Fibroblast of skin of right biceps (primary cell): ENCODE measurements at regions not wholly inside any gene's neighbourhood (a gene's known extent, or its start where the extent isn't known, plus 50 kb on each side); places are given as distances from the start of the nearest gene placed in this dataset.
"Not testable (repeated sequence)": the region's sequence is repeated elsewhere in the genome, so short reads cannot be mapped to it uniquely, and the experiment has no call there.

Source experiments
- DNase-seq: peaks from one replicate; pipeline ENCODE4 v3.0.0-alpha.2; 2013

DNA sequence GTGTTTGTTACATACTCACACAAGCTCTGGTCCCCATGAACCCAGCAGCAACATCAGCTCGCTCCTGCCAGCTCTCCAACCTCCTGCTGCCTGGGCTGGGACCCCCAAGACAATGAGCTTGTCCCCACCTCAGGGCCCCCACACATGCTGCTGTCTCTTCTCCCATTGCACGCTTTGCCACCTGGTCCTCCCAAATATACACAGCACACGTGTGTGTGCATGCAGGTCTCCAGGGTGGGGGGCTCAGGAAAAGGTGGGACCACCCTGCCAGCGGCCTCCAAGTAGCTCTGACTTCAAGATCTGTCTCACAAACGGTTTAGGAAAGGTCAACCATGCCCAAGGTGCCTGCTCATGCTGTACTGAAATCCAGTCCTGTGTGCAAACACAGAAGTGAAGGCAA lies 68.1 kb upstream of the CCND1 start:
- no peak for DNase-seq

DNA sequence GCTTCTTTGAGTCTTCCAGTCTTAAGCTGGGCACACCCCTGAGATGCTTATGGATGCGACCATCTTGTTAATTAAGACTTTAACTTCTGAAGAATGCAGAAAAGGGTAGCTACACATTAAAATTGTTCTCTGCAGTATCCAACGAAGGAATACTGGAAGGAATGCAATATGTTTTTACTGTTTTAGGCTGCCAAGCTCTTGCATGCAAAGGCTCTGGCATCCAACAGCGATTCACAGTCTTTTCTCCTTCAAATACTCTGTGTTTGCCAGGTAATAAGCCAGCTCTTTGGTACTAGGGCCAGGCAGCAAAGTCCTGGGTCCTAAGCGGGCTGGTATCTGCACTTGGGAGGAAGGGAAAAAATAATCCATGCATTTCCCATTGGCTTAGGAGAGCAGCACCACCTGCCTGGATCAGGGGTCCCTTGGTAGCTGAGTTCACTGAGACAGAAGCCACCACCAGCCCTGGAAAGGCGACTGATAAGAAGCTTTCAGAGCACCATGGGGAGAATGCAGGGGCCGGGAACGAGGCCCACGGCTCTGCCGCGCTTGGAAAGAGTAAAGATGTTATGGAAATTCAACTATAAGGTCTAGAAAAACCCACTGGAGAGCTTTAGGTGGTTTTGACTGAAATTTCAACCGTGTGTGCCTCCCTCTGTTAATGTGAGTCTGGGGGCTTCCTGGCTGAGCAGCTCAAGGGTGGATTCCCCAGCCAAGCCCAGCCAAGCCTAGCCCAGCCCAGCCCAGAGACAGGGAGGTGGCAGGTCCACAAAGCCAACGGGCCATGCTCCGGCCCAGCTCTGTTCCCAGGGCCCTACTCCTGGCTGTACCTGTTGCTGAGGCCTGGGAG lies 67.0 kb upstream of the CCND1 start:
- DNase-seq = no peak

DNA sequence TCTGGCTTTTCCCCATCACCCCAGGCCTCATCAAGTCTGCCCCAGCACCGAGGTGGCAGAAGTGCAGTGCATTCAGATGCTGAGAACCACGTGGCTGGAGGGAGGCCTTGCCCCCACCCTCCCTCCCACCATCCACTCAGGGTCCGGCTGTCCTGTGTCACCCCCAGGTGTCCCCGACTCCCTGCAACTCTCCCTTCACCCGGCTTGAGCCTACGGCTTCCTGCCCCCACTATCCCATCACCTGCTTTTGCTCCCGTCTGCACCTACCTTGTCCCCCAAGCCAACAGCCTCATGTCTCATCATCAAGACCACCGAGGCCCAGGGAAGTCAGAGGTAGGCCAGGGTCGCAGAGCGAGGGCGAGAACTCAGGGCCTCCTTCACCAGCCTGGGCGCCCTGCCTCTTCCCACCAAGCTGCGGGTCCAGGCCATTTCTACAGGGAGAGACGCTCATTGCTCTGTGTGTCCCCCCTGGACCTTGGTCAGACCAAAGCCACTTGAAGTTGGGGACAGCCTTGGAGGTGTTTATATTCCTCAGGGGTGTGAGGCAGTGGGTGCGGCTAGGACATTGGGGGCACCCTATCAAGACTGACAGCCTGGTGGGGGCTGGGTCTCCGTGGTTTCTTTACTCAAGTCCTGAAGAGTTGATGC lies 66.2 kb upstream of the CCND1 start:
- DNase-seq = no peak

DNA sequence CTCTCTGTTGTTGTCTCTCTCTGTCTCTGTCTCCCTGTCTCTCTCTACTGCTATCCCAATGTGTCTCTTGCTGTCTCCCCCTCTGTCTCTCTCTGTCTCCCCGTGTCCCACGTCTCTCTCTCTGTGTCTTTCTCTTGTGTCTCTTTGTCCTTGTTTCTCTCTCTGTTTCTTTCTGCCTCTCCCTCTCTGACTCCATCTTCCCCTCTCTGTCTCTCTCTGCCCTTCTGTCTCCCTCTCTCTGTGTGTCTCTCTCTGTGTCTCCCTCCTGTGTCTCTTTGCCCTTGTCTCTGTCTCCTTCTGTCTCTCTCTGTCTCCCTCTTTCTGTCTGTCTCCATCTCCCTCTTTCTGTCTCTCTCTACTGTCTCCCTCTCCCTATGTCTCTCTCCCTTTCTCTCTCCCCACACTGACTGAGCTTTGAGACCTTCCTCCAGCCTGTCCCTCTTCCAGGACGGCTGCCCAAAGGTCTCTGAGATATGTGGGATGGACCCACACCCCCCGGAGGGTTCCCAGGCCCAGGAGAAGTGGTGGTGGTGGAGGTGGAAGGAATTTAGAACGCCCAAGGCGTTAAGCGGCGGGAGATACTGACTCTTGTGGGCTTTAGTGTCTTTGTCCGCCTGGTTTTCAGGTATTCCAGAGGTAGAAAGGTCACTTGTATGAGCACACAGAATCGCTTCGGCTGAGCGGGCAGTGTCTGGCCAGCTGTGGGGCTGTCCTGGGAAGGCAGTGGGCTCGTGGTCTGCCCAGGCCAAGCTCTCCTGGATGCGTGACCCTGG lies 65.5 kb upstream of the CCND1 start:
- DNase-seq = no peak

DNA sequence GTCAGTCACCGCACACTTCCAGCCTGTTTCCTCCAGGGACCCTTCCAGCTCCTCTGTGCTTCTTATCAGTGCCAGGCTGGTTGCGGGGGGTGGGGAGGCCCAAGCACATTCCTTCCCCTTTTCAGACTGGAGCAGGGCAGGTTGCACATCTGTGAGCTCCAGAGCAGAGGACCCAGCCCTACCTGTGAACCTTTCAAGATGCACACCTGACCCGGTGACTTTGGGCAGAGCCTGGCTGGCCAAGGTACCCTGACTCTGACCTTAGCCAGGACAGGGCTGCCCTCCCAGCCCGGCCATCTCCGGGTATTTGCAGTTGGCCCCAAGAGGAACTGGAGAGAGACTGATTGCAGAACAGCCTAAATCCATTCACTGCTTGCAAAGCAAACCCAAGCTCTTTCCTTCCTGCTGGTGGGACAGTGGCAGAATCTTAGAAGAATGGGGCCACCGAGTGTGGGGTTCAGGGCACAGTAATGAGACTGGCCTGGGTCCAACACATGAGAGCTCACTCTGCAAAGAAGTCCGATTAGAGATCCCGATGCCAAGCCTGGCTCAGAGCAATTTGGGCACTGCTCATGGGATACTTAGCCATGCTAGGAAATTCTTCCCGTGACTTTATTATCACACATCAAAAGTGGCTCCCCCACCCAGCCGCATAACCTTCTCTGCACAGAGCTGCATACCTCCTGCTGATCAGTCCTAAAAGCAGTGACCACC lies 64.7 kb upstream of the CCND1 start:
- DNase-seq = no peak

DNA sequence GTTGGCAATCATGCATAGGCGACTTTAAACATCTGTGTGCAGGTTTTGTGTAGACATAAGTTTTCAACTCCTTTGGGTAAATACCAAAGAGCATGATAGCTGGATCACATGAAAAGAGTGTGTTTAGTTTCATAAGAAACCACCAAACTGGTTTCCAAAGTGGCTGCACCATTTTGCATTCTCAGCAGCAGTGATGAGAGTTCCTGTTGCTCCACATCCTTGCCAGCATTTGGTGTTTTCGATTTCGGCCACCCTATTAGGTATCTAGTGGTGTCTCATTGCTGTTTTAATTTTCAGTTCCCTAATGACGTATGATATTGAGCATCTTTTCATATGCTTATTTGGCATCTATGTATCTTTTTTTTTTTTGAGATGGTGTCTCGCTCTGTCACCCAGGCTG lies 62.8 kb upstream of the CCND1 start:
- DNase-seq = no peak

DNA sequence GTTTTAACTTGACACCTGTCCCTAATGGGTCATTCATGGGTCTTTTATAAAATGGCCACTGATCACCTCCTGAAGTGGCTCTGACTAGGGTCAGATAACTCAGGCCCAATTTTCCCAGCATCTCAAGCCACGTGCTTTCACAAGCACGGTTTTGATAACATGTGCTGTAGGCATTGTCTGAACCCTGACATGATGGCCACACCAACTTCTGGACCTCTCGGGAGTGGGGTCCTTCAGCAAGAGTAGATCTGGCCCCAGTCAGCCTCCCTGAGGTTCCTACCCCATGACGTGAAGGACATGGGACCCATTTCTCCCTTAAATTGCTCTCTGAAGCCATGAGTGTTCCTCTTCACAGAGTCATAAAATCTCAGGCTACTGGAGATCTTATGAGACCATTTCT lies 60.4 kb upstream of the CCND1 start:
- DNase-seq = no peak

DNA sequence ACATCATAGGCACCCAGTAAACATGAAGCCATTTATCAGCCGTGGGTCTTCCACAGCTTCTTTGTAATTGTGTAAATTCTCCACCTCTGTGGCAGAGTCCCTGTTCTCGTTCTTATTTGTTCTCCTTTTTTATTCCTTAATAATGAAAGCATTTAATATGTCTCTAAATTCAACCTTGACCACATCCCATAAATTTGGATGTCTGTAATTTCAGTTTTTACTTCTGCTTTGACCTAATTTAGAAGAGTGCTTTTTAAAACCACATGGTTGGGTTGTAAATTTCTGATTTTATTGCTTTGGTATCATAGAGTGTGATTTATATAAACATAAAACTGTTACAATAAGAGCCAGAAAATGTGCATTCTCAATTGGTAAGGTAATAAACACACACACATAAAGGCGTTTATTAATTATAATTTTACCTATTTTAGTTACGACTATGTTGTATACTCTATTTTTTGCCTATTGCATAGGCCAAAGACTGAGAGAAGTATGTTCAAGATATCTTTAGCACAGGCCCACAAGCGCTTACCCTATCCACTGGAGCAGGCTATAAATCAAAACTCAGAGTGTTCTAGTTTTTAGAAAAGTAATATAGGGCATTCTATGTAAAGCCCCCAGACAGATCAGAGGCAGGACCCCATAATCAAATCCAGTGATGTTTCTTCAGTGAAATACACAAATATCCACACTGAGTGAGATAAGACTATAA lies 58.0 kb upstream of the CCND1 start:
- no peak for DNase-seq

DNA sequence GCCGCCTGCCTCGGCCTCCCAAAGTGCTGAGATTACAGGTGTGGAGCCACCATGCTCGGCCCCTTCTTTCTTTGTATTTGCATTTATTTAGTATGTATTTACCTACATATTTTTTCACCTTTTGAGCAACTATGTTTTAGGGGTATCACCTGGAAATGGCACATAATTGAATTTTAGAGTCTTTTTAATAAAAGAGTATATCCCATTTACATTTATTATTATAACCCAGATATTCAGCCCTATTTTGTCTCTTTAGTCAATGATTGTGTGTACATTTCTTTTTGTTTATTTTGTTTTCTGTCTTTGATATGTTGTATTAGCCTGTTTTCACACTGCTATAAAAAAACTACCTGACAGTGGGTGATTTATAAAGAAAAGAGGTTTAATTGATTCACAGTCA lies 56.8 kb upstream of the CCND1 start:
- DNase-seq = no peak

DNA sequence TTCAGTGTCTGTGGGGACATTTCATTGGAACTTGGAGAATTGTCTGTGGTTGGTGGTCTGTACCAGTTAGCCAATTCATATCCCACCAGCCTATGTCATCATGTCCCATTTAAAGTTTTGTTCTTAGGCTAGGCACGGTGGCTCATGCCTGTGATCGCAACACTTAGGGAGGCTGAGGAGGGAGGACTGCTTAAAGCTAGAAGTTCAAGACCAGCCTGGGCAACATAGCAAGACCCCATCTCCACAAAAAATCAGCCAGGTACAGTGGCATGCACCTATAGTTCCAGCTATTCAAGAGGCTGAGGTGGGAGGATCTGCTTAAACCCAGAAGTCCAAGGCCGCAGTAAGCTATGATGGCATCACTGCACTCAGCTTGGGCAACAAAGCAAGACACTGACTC lies 55.6 kb upstream of the CCND1 start:
- no peak for DNase-seq

DNA sequence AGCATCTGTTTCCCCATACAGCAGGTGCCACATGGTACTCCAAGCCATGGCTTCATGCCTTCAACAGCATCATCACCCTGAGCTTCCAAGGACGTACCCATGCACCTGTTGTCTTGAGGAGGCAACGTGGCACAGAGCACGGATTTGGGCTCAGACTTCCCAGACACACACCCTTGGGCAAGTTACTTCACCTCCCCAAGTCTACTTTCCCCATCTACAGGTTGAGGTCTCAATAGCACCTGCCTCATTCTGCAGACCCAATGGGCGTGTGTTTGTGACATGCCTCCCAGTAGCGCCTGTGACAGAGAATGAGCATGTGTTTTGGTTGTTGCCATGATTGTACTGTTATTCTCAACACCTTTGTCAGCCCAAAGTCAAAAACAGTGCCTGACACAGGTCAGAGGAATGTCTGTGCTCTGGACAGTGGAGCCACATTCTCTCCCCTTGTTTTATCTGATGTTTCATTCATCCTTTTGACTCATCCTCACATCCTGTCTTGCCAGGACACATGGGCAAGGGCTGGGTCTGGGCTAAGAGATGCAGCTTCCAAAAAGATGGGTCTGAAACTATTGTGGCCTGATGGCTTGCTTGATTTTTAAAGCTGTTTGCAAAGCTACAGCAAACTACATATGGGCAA lies 53.4 kb upstream of the CCND1 start:
- peak; percentile 86 for DNase-seq

DNA sequence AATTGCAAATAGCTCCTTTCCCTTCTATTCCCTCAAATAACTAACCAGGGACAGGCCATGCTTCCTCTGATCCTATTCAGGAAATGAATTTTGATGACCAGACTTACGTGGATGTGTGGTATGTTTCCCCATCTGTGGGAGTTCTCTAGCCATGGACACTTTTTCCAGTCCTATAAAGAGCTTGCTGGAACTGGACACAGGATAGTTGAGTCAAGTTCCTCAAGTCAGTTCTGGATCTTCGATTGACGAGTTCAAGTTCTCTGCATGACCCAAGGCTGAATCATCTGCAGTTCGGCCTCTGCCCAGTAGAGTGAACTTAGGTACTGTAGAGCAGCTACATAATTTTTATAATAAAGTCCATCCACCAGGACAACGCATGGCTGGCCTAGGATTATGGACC lies 52.7 kb upstream of the CCND1 start:
- peak; percentile 74 for DNase-seq

DNA sequence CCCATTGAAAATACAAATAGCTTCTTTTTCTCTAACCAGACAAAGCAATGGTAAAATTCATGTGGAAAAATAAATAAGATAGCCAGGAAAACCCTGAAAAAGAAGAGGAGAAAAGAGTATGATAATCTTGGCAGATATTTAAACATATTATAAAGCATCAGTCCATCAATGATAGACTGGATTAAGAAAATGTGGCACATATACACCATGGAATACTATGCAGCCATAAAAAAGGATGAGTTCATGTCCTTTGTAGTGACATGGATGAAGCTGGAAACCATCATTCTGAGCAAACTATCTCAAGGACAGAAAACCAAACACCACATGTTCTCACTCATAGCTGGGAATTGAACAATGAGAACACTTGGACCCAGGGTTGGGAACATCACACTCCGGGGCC lies 50.9 kb upstream of the CCND1 start:
- not testable (repeated sequence) for DNase-seq
